ENCODE measurements at regions not wholly inside any gene's neighbourhood (a gene's known extent, or its start where the extent isn't known, plus 50 kb on each side); places are given as distances from the start of the nearest gene placed in this dataset.

DNA sequence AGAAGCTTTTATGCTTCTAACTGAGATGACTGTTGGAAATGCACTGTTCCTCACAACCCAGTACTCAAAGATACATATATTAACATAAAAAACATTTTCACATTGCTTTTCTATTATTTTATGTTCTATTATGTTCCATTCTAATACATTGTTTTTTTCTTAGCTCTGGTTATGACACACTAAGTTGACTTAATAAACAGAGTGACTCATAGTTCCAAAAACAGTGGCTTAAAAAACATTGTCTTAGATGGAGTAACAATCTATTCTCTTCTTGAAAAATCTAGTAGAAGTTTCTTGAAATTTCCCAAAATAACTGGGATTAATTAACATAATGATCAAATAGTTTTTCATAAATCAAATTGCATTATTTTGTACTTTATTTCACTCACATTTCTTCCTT is 328.2 kb upstream of the LRATD1 start:
- no peak for TF ChIP-seq POLR2AphosphoS5 (IDR thresholded peaks at IDR 0.05)
- TF ChIP-seq, protein P1, sequence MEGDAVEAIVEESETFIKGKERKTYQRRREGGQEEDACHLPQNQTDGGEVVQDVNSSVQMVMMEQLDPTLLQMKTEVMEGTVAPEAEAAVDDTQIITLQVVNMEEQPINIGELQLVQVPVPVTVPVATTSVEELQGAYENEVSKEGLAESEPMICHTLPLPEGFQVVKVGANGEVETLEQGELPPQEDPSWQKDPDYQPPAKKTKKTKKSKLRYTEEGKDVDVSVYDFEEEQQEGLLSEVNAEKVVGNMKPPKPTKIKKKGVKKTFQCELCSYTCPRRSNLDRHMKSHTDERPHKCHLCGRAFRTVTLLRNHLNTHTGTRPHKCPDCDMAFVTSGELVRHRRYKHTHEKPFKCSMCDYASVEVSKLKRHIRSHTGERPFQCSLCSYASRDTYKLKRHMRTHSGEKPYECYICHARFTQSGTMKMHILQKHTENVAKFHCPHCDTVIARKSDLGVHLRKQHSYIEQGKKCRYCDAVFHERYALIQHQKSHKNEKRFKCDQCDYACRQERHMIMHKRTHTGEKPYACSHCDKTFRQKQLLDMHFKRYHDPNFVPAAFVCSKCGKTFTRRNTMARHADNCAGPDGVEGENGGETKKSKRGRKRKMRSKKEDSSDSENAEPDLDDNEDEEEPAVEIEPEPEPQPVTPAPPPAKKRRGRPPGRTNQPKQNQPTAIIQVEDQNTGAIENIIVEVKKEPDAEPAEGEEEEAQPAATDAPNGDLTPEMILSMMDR (IDR thresholded peaks at IDR 0.05), result no peak
